WTC11 (cell line): ENCODE measurements at regions not wholly inside any gene's neighbourhood (a gene's known extent, or its start where the extent isn't known, plus 50 kb on each side); places are given as distances from the start of the nearest gene placed in this dataset.

Source experiments
- ATAC-seq: fragments of 200-7000 bp; cut with Tn5 transposase; 2 replicates; pipeline ENCODE4 v1.10.0; 2021; ENCODE audit warnings: mild to moderate bottlenecking, moderate library complexity
- CTCF ChIA-PET: fragments of 300-600 bp; sonication (Branson Sonifier 250); formaldehyde crosslinking; loops from one replicate; lab custom pipeline; 2021; ENCODE audit warnings: antibody characterized with exemption; lab: Charles Lee
- POLR2A ChIA-PET: fragments of 350-600 bp; sonication (Branson Sonifier 250); formaldehyde crosslinking; loops from one replicate; lab custom pipeline; 2021; ENCODE audit warnings: antibody characterized with exemption; lab: Charles Lee
- DNase-seq: peaks from one replicate; pipeline ENCODE4 v3.0.0; 2021; ENCODE audit warnings: low spot score
- H3K27ac Mint-ChIP-seq: 2 replicates; pipeline ENCODE4 v1.8.0; 2021; ENCODE audit warnings: mixed read lengths
- H3K27me3 Mint-ChIP-seq: 2 replicates; pipeline ENCODE4 v1.8.0; 2021; ENCODE audit warnings: low read depth, mild to moderate bottlenecking, moderate library complexity, mixed read lengths
- H3K36me3 Mint-ChIP-seq: 2 replicates; pipeline ENCODE4 v1.8.0; 2021; ENCODE audit warnings: mixed read lengths
- H3K4me1 Mint-ChIP-seq: 2 replicates; pipeline ENCODE4 v1.8.0; 2022; ENCODE audit warnings: mixed read lengths
- H3K4me3 Mint-ChIP-seq: 2 replicates; pipeline ENCODE4 v1.8.0; 2021; ENCODE audit warnings: mild to moderate bottlenecking, moderate library complexity, mixed read lengths
- H3K9me3 Mint-ChIP-seq: 2 replicates; pipeline ENCODE4 v1.8.0; 2021; ENCODE audit warnings: mixed read lengths
- ATF3 ChIP-seq: sonication (generic); formaldehyde crosslinking; conservative IDR thresholded peaks from 2 replicates; pipeline ENCODE4 v1.8.1; 2022; ENCODE audit warnings: mild to moderate bottlenecking, missing genetic modification reagents
- CREM ChIP-seq: sonication (generic); formaldehyde crosslinking; IDR thresholded peaks from 2 replicates; pipeline ENCODE4 v1.8.1; 2022; ENCODE audit warnings: mild to moderate bottlenecking, missing genetic modification reagents, moderate library complexity
- E2F5 ChIP-seq: sonication (generic); formaldehyde crosslinking; IDR thresholded peaks from 2 replicates; pipeline ENCODE4 v1.8.1; 2022; ENCODE audit warnings: mild to moderate bottlenecking, moderate library complexity, missing genetic modification reagents
- FOXK1 ChIP-seq: sonication (generic); formaldehyde crosslinking; IDR thresholded peaks from 2 replicates; pipeline ENCODE4 v1.8.0; 2022; ENCODE audit warnings: mild to moderate bottlenecking, moderate library complexity, missing genetic modification reagents
- FOXP1 ChIP-seq: sonication (generic); formaldehyde crosslinking; IDR thresholded peaks from 2 replicates; pipeline ENCODE4 v1.8.0; 2022; ENCODE audit warnings: missing genetic modification reagents, mild to moderate bottlenecking, moderate library complexity, borderline replicate concordance
- GABPB1 ChIP-seq: sonication (generic); formaldehyde crosslinking; IDR thresholded peaks from 2 replicates; pipeline ENCODE4 v1.8.1; 2023; ENCODE audit warnings: mild to moderate bottlenecking, missing genetic modification reagents
- JAZF1 ChIP-seq: fragments of 250-450 bp; sonication (Bioruptor Pico); IDR thresholded peaks from 2 replicates; pipeline ENCODE4 v1.9.0; 2021; ENCODE audit warnings: moderate library complexity, mild to moderate bottlenecking, inconsistent platforms
- MLX ChIP-seq: sonication (generic); formaldehyde crosslinking; IDR thresholded peaks from 2 replicates; pipeline ENCODE4 v1.8.1; 2023; ENCODE audit warnings: mild to moderate bottlenecking, missing genetic modification reagents, moderate library complexity
- MXD4 ChIP-seq: fragments of 250-450 bp; sonication (Bioruptor Pico); IDR thresholded peaks from 2 replicates; pipeline ENCODE4 v1.8.0; 2021; ENCODE audit warnings: mild to moderate bottlenecking, moderate library complexity, borderline replicate concordance
- NFE2L1 ChIP-seq: sonication (generic); formaldehyde crosslinking; IDR thresholded peaks from 2 replicates; pipeline ENCODE4 v1.8.1; 2023; ENCODE audit warnings: missing genetic modification reagents
- NR2C2 ChIP-seq: sonication (generic); formaldehyde crosslinking; IDR thresholded peaks from 2 replicates; pipeline ENCODE4 v1.8.0; 2022; ENCODE audit warnings: mild to moderate bottlenecking, missing genetic modification reagents
- NR3C1 ChIP-seq: sonication (generic); formaldehyde crosslinking; conservative IDR thresholded peaks from 2 replicates; pipeline ENCODE4 v1.8.1; 2023; ENCODE audit warnings: low read depth, mild to moderate bottlenecking, missing genetic modification reagents
- PRDM15 ChIP-seq: sonication (generic); formaldehyde crosslinking; IDR thresholded peaks from 2 replicates; pipeline ENCODE4 v1.8.0; 2022; ENCODE audit warnings: missing genetic modification reagents
- RORB ChIP-seq: fragments of 250-450 bp; sonication (Bioruptor Pico); IDR thresholded peaks from 2 replicates; pipeline ENCODE4 v1.9.0; 2021; ENCODE audit warnings: mild to moderate bottlenecking
- SMAD3 ChIP-seq: sonication (generic); formaldehyde crosslinking; IDR thresholded peaks from 2 replicates; pipeline ENCODE4 v1.8.0; 2022; ENCODE audit warnings: missing genetic modification reagents, mild to moderate bottlenecking, borderline replicate concordance
- SMAD4 ChIP-seq: sonication (generic); formaldehyde crosslinking; IDR thresholded peaks from 2 replicates; pipeline ENCODE4 v1.8.0; 2022; ENCODE audit warnings: mild to moderate bottlenecking, missing genetic modification reagents
- STAT6 ChIP-seq: sonication (generic); formaldehyde crosslinking; conservative IDR thresholded peaks from 2 replicates; pipeline ENCODE4 v1.8.1; 2023; ENCODE audit warnings: mild to moderate bottlenecking, low read depth, missing genetic modification reagents, moderate library complexity
- TEAD4 ChIP-seq: sonication (generic); formaldehyde crosslinking; IDR thresholded peaks from 2 replicates; pipeline ENCODE4 v1.8.0; 2022; ENCODE audit warnings: mild to moderate bottlenecking, missing genetic modification reagents
- ZNF396 ChIP-seq: fragments of 250-450 bp; sonication (Bioruptor Pico); IDR thresholded peaks from 2 replicates; pipeline ENCODE4 v1.8.0; 2021; ENCODE audit warnings: mild to moderate bottlenecking, moderate library complexity, borderline replicate concordance
- ZNF416 ChIP-seq: fragments of 250-450 bp; sonication (Bioruptor Pico); IDR thresholded peaks from 2 replicates; pipeline ENCODE4 v1.9.0; 2021; ENCODE audit warnings: mild to moderate bottlenecking, inconsistent platforms
- ZNF425 ChIP-seq: fragments of 250-450 bp; sonication (Bioruptor Pico); conservative IDR thresholded peaks from 2 replicates; pipeline ENCODE4 v1.9.0; 2021; ENCODE audit warnings: mild to moderate bottlenecking

GRCh38 chr15:34700891-34701427 lies 53.8 kb downstream of the GJD2 start:
- H3K36me3 Mint-ChIP-seq, result no peaks in the 10 kb centered on the region
- POLR2A ChIA-PET, result no interaction called here
- no peak overlapping the region for H3K4me3 Mint-ChIP-seq
- DNase-seq (no peak), ATAC-seq (no peak)
- H3K9me3 Mint-ChIP-seq, result 0 out of 2 replicates have a peak, but pooled peaks cover 3% of the 10 kb centered on the region
- no peak overlapping the region for H3K27ac Mint-ChIP-seq
- peaks cover 17% of the 10 kb centered on the region for H3K4me1 Mint-ChIP-seq
- no peak for TF ChIP-seq NR3C1
- no peak for TF ChIP-seq MLX
- TF ChIP-seq JAZF1 (CRISPR knock-in tag), result no peak
- TF ChIP-seq RORB (CRISPR knock-in tag), result no peak
- TF ChIP-seq MXD4 (CRISPR knock-in tag), result no peak
- no peak for TF ChIP-seq E2F5 (CRISPR knock-in tag)
- TF ChIP-seq FOXP1 (CRISPR knock-in tag), result no peak
- TF ChIP-seq SMAD4 (CRISPR knock-in tag), result no peak
- no peak for TF ChIP-seq NFE2L1 (CRISPR knock-in tag)
- no peak for TF ChIP-seq PRDM15
- TF ChIP-seq FOXK1 (CRISPR knock-in tag), result no peak
- no peak for TF ChIP-seq ZNF396
- TF ChIP-seq ATF3, result no peak
- TF ChIP-seq NR2C2 (CRISPR knock-in tag), result no peak
- TF ChIP-seq ZNF416 (CRISPR knock-in tag), result no peak
- TF ChIP-seq GABPB1 (CRISPR knock-in tag), result no peak
- CTCF ChIA-PET, result interaction anchor here (1.1 kb wide), 1 partner anchor 90 kb away, joined by 3 read pairs; no protein-coding TSS in a partner anchor
- H3K27me3 Mint-ChIP-seq, result no peaks in the 10 kb centered on the region

GRCh38 chr15:34699968-34700640 lies 54.7 kb downstream of the GJD2 start:
- ATAC-seq (no peak), DNase-seq (no peak)
- no peak overlapping the region for H3K4me3 Mint-ChIP-seq
- POLR2A ChIA-PET, result no interaction called here
- no peaks in the 10 kb centered on the region for H3K36me3 Mint-ChIP-seq
- H3K27me3 Mint-ChIP-seq, result no peaks in the 10 kb centered on the region
- 0 out of 2 replicates have a peak, but pooled peaks cover 3% of the 10 kb centered on the region for H3K9me3 Mint-ChIP-seq
- H3K4me1 Mint-ChIP-seq, result peaks cover 17% of the 10 kb centered on the region
- CTCF ChIA-PET, result interaction anchor here (1.3 kb wide), 1 partner anchor 8 kb away, joined by 5 read pairs; no protein-coding TSS in a partner anchor
- no peak overlapping the region for H3K27ac Mint-ChIP-seq
- no peak for TF ChIP-seq CREM
- no peak for TF ChIP-seq NR3C1
- TF ChIP-seq PRDM15, result no peak
- TF ChIP-seq SMAD3 (CRISPR knock-in tag), result no peak
- no peak for TF ChIP-seq TEAD4 (CRISPR knock-in tag)
- no peak for TF ChIP-seq ZNF425 (CRISPR knock-in tag)
- no peak for TF ChIP-seq STAT6 (CRISPR knock-in tag)
